Transverse colon (tissue), 4 donors: ENCODE measurements at regions not wholly inside any gene's neighbourhood (a gene's known extent, or its start where the extent isn't known, plus 50 kb on each side); places are given as distances from the start of the nearest gene placed in this dataset.

ENCODE experiments used
- DNase-seq: peaks from one replicate; pipeline ENCODE4 v3.0.0-alpha.2; 2019
- H3K27ac ChIP-seq, 4 donors: fragments of 200-600 bp; sonication (generic); 2 replicates each; pipeline ENCODE4 v1.5.1; 2016 to 2018; ENCODE audit warnings: inconsistent platforms in 4 of 4
- H3K27me3 ChIP-seq: fragments of 200-600 bp; sonication (generic); 2 replicates; pipeline ENCODE4 v1.5.1; 2017; ENCODE audit warnings: inconsistent platforms
- H3K36me3 ChIP-seq, 4 donors: fragments of 200-600 bp; sonication (generic); 2 replicates each; pipeline ENCODE4 v1.5.1; 2017 to 2019; ENCODE audit warnings: inconsistent platforms in 4 of 4
- H3K4me1 ChIP-seq, 4 donors: fragments of 200-600 bp; sonication (generic); 2 replicates each; pipeline ENCODE4 v1.5.1; 2017 to 2020; ENCODE audit warnings: inconsistent platforms in 4 of 4
- H3K4me3 ChIP-seq, 4 donors: fragments of 200-600 bp; sonication (generic); 1 replicate in 1 of 4; 2 replicates in 3 of 4; pipeline versions ENCODE4 v1.5.1 to v1.6.1; 2017 to 2019; ENCODE audit warnings: inconsistent platforms in 4 of 4
- H3K9me3 ChIP-seq, 2 donors: fragments of 200-600 bp; sonication (generic); 2 replicates each; pipeline ENCODE4 v1.5.1; 2017 to 2019; ENCODE audit warnings: inconsistent platforms in 2 of 2
- CTCF ChIP-seq, 5 experiments: fragments of 200-600 bp in 3 of 5; fragments of 450-650 bp in 2 of 5; sonication (generic) in 3 of 5; IDR thresholded peaks; 1 replicate in 2 of 5; 2 replicates in 3 of 5; pipeline ENCODE4 v1.5.1; 2016 to 2017; ENCODE audit warnings: antibody characterized with exemption in 5 of 5, inconsistent platforms in 3 of 5, mild to moderate bottlenecking in 2 of 5, moderate library complexity in 1 of 5
- EP300 ChIP-seq: sonication (generic); formaldehyde crosslinking; IDR thresholded peaks from one replicate; pipeline ENCODE4 v1.6.1; 2017; ENCODE audit warnings: antibody characterized with exemption, low read depth
- POLR2A ChIP-seq: fragments of 450-650 bp; IDR thresholded peaks from one replicate; pipeline ENCODE4 v1.6.1; 2016; ENCODE audit warnings: antibody characterized with exemption, mild to moderate bottlenecking, moderate library complexity
- POLR2AphosphoS5 ChIP-seq, 3 donors: sonication (generic); formaldehyde crosslinking; IDR thresholded peaks; one replicate each; pipeline ENCODE4 v1.6.1; 2016; ENCODE audit warnings: antibody characterized with exemption in 3 of 3
- WGBS, 2 donors: methylation state at CpG; one replicate each; pipeline ENCODE4 v1.1.5; 2018; ENCODE audit warnings: low coverage in 1 of 2; 5-methylcytosine and 5-hydroxymethylcytosine counted together
- in situ Hi-C, 4 donors: fragments of 200-750 bp; cut with MboI; loops; one replicate each; pipeline versions ENCODE4 v1.15.0 to v1.15.1; 2017; ENCODE audit warnings: low sequenced_read_pairs in 3 of 4, low pct_ligation_motif_present in 1 of 4, low pct_unique_long_range_greater_than_20kb in 1 of 4
- intact Hi-C: fragments of 100-400 bp; cut with DNase I; formaldehyde crosslinking; loops from one replicate; pipeline ENCODE4 v1.15.1; 2023; ENCODE audit warnings: low total_unique reads

DNA sequence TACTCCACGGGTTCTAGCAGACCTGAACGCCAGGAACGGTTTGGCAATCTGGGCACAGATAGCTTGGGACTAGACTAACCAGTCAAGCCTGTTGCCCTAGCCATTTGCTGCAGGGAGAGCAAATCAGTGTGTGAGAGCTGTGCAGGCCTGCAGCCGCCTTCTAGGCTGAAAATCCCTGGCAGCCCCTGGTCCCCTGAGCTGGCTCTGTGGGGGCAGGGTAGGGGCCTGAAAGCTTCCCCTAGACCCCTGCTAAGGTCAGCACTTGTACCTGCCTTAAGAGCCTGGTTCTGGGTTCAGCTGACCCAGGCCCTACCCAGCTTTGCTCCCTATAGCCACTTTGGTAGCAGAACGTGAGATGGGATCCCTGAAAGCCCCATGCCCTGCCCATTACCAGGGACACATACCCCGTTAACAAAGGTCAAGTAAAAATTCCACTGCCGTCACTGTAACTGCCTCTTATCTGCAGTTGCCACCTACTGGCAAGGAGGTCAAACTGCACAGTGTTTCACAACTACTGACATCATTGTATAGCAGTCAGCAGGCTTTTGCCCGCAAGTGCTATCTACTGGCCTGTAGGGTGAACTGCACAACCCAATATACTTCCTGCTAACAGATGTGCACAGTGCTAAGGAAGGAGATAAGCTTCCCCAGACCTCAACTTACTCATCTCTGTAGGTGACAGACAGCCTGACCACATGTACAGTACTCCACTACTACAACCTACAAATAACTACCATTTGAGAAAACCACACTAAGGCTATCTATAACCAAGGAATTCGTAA is 95.1 kb upstream of the OLIG3 start:
- WGBS, 2 donors = 60% methylated on average over 5 to 9 of the region's 9 CpGs
- Histone ChIP-seq H3K9me3 (peaks cover 0 to 7% of the 10 kb centered on the region in 2 donors), H3K27ac (no peak overlapping the region), H3K4me3 (no peak overlapping the region), H3K4me1 (no peaks in the 10 kb centered on the region), H3K27me3 (no peaks in the 10 kb centered on the region), H3K36me3 (no peaks in the 10 kb centered on the region)
- in situ Hi-C loops = no loop called here
- TF ChIP-seq CTCF (IDR thresholded peaks at IDR 0.05) = peak in 3 of 5 experiments; percentile 22 to 41 (median 33)
- no peak for TF ChIP-seq EP300
- intact Hi-C loops = no loop called here
- DNase-seq = no peak

GRCh38 chr6:137590684-137591083 is 96.5 kb upstream of the OLIG3 start:
- H3K4me1 ChIP-seq = no peaks in the 10 kb centered on the region
- H3K27me3 ChIP-seq = no peaks in the 10 kb centered on the region
- in situ Hi-C loops = no loop called here
- TF ChIP-seq CTCF (IDR thresholded peaks at IDR 0.05) (no peak), EP300 (no peak), POLR2A (no peak), POLR2AphosphoS5 (IDR thresholded peaks at IDR 0.05) (no peak)
- H3K27ac ChIP-seq = no peak overlapping the region
- peaks cover 0 to 7% of the 10 kb centered on the region in 2 donors for H3K9me3 ChIP-seq
- H3K4me3 ChIP-seq = no peak overlapping the region
- no peak for DNase-seq
- intact Hi-C loops = no loop called here
- H3K36me3 ChIP-seq = no peaks in the 10 kb centered on the region

DNA sequence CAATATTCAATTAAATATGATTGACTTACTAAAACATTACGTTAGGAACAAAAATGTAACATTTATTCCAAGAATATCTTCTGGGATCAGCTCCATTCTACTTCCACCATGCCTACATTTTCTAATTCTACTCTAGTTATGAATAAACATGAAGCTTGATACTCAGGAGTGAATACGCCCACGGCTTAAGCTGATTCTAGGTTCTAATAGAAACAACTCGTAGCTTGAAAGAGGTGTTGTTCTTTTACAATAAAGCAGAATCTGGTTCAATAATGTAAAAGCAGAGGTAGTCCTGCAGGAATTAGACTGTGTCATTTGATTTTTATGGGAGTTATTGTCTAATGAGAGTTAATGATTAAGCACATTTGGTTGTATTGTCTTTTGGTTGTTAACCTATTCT is 107.3 kb upstream of the OLIG3 start:
- H3K27me3 ChIP-seq = peaks cover 29% of the 10 kb centered on the region
- in situ Hi-C loops = no loop called here
- TF ChIP-seq POLR2A = no peak
- no peak for TF ChIP-seq EP300
- TF ChIP-seq POLR2AphosphoS5 (IDR thresholded peaks at IDR 0.05) = no peak
- TF ChIP-seq CTCF (IDR thresholded peaks at IDR 0.05) = no peak
- DNase-seq = no peak
- WGBS, 2 donors = 63 to 65% methylated on average over 4 of the region's 4 CpGs
- intact Hi-C loops = no loop called here
- H3K27ac ChIP-seq = no peak overlapping the region
- H3K9me3 ChIP-seq = no peaks in the 10 kb centered on the region
- no peaks in the 10 kb centered on the region for H3K36me3 ChIP-seq
- H3K4me3 ChIP-seq = no peak overlapping the region
- H3K4me1 ChIP-seq = no peaks in the 10 kb centered on the region

- in situ Hi-C loops = no loop called here
- no peak for TF ChIP-seq POLR2A
- no peak for TF ChIP-seq POLR2AphosphoS5 (IDR thresholded peaks at IDR 0.05)
- TF ChIP-seq CTCF (IDR thresholded peaks at IDR 0.05) = no peak
- no peak for TF ChIP-seq EP300
- intact Hi-C loops = no loop called here
- WGBS, 2 donors = 48 to 54% methylated on average over 6 to 9 of the region's 9 CpGs
- H3K4me1 ChIP-seq = no peaks in the 10 kb centered on the region
- H3K27me3 ChIP-seq = peaks cover 30% of the 10 kb centered on the region
- no peak overlapping the region for H3K4me3 ChIP-seq
- no peak for DNase-seq
- no peaks in the 10 kb centered on the region for H3K9me3 ChIP-seq
- H3K36me3 ChIP-seq = no peaks in the 10 kb centered on the region
- no peak overlapping the region for H3K27ac ChIP-seq
Measured at GRCh38 chr6:137602313-137603197, 108.4 kb upstream of the OLIG3 start.
